GM23338 (cell line): ENCODE measurements at regions not wholly inside any gene's neighbourhood (a gene's known extent, or its start where the extent isn't known, plus 50 kb on each side); places are given as distances from the start of the nearest gene placed in this dataset.

Source experiments
- ATAC-seq: fragments of 200-7000 bp; cut with Tn5 transposase; 3 replicates; pipeline ENCODE4 v1.9.1; 2020
- DNase-seq: peaks from one replicate; pipeline ENCODE4 v3.0.0-alpha.2; 2015; ENCODE audit warnings: low spot score
- H2AFZ ChIP-seq: fragments of 200-600 bp; sonication (generic); 2 replicates; pipeline ENCODE4 v1.8.0; 2016; ENCODE audit warnings: antibody characterized with exemption, mild to moderate bottlenecking, moderate library complexity
- H3F3A ChIP-seq: fragments of 200-600 bp; sonication (generic); replicated peaks from 2 replicates; pipeline ENCODE4 v1.8.0; 2017; ENCODE audit warnings: antibody characterized with exemption, mixed run types, low read depth
- H3K27ac ChIP-seq: fragments of 200-600 bp; sonication (generic); 2 replicates; pipeline ENCODE4 v1.6.1; 2016; ENCODE audit warnings: low read depth
- H3K27me3 ChIP-seq: fragments of 200-600 bp; sonication (generic); 2 replicates; pipeline ENCODE4 v1.8.0; 2016; ENCODE audit warnings: mild to moderate bottlenecking, mixed run types, moderate library complexity; ENCODE audit not compliant: insufficient read depth
- H3K36me3 ChIP-seq: fragments of 200-600 bp; sonication (generic); 2 replicates; pipeline ENCODE4 v1.8.0; 2016; ENCODE audit warnings: mild to moderate bottlenecking; ENCODE audit not compliant: insufficient read depth
- H3K4me1 ChIP-seq: fragments of 200-600 bp; sonication (generic); 2 replicates; pipeline ENCODE4 v1.8.0; 2016; ENCODE audit warnings: mild to moderate bottlenecking, moderate library complexity; ENCODE audit not compliant: insufficient read depth
- H3K4me2 ChIP-seq: fragments of 200-600 bp; sonication (generic); 2 replicates; pipeline ENCODE4 v1.7.1; 2017; ENCODE audit warnings: mixed run types
- H3K4me3 ChIP-seq: fragments of 200-600 bp; sonication (generic); 2 replicates; pipeline ENCODE4 v1.6.1; 2016; ENCODE audit warnings: mixed run types
- H3K79me2 ChIP-seq: fragments of 200-600 bp; sonication (generic); replicated peaks from 2 replicates; pipeline ENCODE4 v1.8.0; 2017; ENCODE audit warnings: mild to moderate bottlenecking; ENCODE audit not compliant: insufficient read depth
- H3K9me2 ChIP-seq: fragments of 200-600 bp; sonication (generic); 2 replicates; pipeline ENCODE4 v1.8.0; 2017; ENCODE audit not compliant: insufficient read depth
- H4K20me1 ChIP-seq: fragments of 200-600 bp; sonication (generic); replicated peaks from 2 replicates; pipeline ENCODE4 v1.8.0; 2017; ENCODE audit warnings: mild to moderate bottlenecking; ENCODE audit not compliant: insufficient read depth
- H3K27ac Mint-ChIP-seq: 2 replicates; pipeline ENCODE4 v1.8.0; 2020; ENCODE audit warnings: inconsistent platforms, mild to moderate bottlenecking, moderate library complexity, mixed read lengths
- H3K27me3 Mint-ChIP-seq: 3 replicates; pipeline ENCODE4 v1.8.0; 2022; ENCODE audit warnings: low read depth, mild to moderate bottlenecking, moderate library complexity, mixed read lengths, inconsistent platforms; ENCODE audit not compliant: insufficient read depth, poor library complexity
- H3K36me3 Mint-ChIP-seq: 3 replicates; pipeline ENCODE4 v1.8.0; 2021; ENCODE audit warnings: low read depth, mild to moderate bottlenecking, inconsistent platforms, moderate library complexity, mixed read lengths
- H3K4me1 Mint-ChIP-seq: 3 replicates; pipeline ENCODE4 v1.8.0; 2020; ENCODE audit warnings: mild to moderate bottlenecking, inconsistent platforms, mixed read lengths
- H3K4me3 Mint-ChIP-seq: 3 replicates; pipeline ENCODE4 v1.8.0; 2021; ENCODE audit warnings: moderate library complexity, mild to moderate bottlenecking, inconsistent platforms, mixed read lengths
- H3K9me3 Mint-ChIP-seq: 3 replicates; pipeline ENCODE4 v1.8.0; 2020; ENCODE audit warnings: moderate library complexity, mild to moderate bottlenecking, inconsistent platforms, mixed read lengths
- CREB1 ChIP-seq: fragments of 250-450 bp; sonication (Bioruptor Pico); IDR thresholded peaks from 2 replicates; pipeline ENCODE4 v1.5.0; 2020; ENCODE audit warnings: low read depth, mild to moderate bottlenecking, moderate library complexity
- EZH2 ChIP-seq: fragments of 200-600 bp; sonication (generic); IDR thresholded peaks from one replicate; pipeline ENCODE4 v1.8.0; 2017; ENCODE audit warnings: antibody characterized with exemption, mild to moderate bottlenecking, low read depth; ENCODE audit not compliant: unreplicated experiment
- EZH2phosphoT487 ChIP-seq: fragments of 200-600 bp; sonication (generic); IDR thresholded peaks from one replicate; pipeline ENCODE4 v1.8.1; 2018; ENCODE audit warnings: antibody characterized with exemption; ENCODE audit not compliant: unreplicated experiment
- JUNB ChIP-seq: IDR thresholded peaks from one replicate; pipeline ENCODE4 v1.6.1; 2016; ENCODE audit warnings: antibody characterized with exemption; ENCODE audit not compliant: unreplicated experiment
- NANOG ChIP-seq: IDR thresholded peaks from 2 replicates; pipeline ENCODE4 v1.6.1; 2016; ENCODE audit warnings: antibody characterized with exemption, borderline replicate concordance
- POLR2AphosphoS5 ChIP-seq: IDR thresholded peaks from 2 replicates; pipeline ENCODE4 v1.6.1; 2016; ENCODE audit warnings: antibody characterized with exemption, low read depth
- STAT1 ChIP-seq: IDR thresholded peaks from one replicate; pipeline ENCODE4 v1.6.1; 2016; ENCODE audit warnings: antibody characterized with exemption; ENCODE audit not compliant: unreplicated experiment
- ZNF114 ChIP-seq: fragments of 250-450 bp; sonication (Bioruptor Pico); IDR thresholded peaks from 2 replicates; pipeline ENCODE4 v1.5.0; 2020; ENCODE audit warnings: mild to moderate bottlenecking, moderate library complexity
- ZNF331 ChIP-seq: fragments of 250-450 bp; sonication (Bioruptor Pico); IDR thresholded peaks from 2 replicates; pipeline ENCODE4 v1.5.0; 2020; ENCODE audit warnings: low read depth, mild to moderate bottlenecking, moderate library complexity
- TF ChIP-seq, protein P1 (sequence below), 2 experiments: fragments of 200-600 bp in 1 of 2; sonication (generic) in 1 of 2; conservative IDR thresholded peaks; 2 replicates each; pipeline versions ENCODE4 v1.5.1 to v1.6.1; 2016 to 2017; ENCODE audit warnings: antibody characterized with exemption in 2 of 2, low read depth in 2 of 2, mild to moderate bottlenecking in 2 of 2, moderate library complexity in 1 of 2
- TF ChIP-seq, protein P2 (sequence below): IDR thresholded peaks from 2 replicates; pipeline ENCODE4 v1.6.1; 2016; ENCODE audit warnings: antibody characterized with exemption
- TF ChIP-seq, protein P3 (sequence below): fragments of 250-450 bp; sonication (Bioruptor Pico); IDR thresholded peaks from 2 replicates; pipeline ENCODE4 v1.5.0; 2020; ENCODE audit warnings: mild to moderate bottlenecking, moderate library complexity
- TF ChIP-seq, protein P4 (sequence below): IDR thresholded peaks from one replicate; pipeline ENCODE4 v1.6.1; 2018; ENCODE audit warnings: antibody characterized with exemption; ENCODE audit not compliant: unreplicated experiment

DNA sequence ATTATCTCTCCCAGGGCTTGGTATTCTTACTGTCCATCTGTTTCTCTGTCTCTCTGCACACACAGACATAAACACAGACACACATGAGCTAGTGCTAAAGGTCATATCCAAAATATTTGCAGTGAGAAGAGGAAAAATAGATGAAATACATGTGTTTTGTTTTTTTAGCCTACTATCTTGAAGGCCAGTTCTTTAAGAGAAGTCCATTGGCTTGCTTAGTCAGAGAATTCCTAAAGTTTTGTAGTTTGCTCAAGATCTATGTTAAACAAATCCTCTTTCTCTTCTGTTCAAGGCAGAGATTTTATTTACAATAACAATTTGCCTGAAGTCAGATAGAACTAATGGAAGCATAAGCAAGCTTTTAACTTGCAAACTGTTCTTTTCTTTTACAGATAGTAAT, 120.0 kb upstream of the AKIRIN2 start:
- Histone ChIP-seq H3K4me2 (no peak overlapping the region), H3F3A (no peaks in the 10 kb centered on the region), H3K36me3 (no peaks in the 10 kb centered on the region), H3K4me1 (no peaks in the 10 kb centered on the region), H3K79me2 (no peaks in the 10 kb centered on the region), H3K27ac (no peak overlapping the region), H4K20me1 (no peaks in the 10 kb centered on the region), H2AFZ (peak overlapping the region; percentile 2; the same call in 1 of the 2 replicates), H3K9me2 (no peaks in the 10 kb centered on the region), H3K27me3 (no peaks in the 10 kb centered on the region), H3K4me3 (no peak overlapping the region)
- Mint-ChIP-seq H3K36me3 (no peaks in the 10 kb centered on the region), H3K27me3 (peaks cover 2% of the 10 kb centered on the region), H3K4me1 (no peaks in the 10 kb centered on the region), H3K4me3 (no peak overlapping the region), H3K9me3 (no peaks in the 10 kb centered on the region), H3K27ac (no peak overlapping the region)
- DNase-seq (no peak), ATAC-seq (no peak)
- TF ChIP-seq, protein P1, sequence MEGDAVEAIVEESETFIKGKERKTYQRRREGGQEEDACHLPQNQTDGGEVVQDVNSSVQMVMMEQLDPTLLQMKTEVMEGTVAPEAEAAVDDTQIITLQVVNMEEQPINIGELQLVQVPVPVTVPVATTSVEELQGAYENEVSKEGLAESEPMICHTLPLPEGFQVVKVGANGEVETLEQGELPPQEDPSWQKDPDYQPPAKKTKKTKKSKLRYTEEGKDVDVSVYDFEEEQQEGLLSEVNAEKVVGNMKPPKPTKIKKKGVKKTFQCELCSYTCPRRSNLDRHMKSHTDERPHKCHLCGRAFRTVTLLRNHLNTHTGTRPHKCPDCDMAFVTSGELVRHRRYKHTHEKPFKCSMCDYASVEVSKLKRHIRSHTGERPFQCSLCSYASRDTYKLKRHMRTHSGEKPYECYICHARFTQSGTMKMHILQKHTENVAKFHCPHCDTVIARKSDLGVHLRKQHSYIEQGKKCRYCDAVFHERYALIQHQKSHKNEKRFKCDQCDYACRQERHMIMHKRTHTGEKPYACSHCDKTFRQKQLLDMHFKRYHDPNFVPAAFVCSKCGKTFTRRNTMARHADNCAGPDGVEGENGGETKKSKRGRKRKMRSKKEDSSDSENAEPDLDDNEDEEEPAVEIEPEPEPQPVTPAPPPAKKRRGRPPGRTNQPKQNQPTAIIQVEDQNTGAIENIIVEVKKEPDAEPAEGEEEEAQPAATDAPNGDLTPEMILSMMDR (conservative IDR thresholded peaks at IDR 0.05; ENCODE audit: low read depth in 2 of 2) = no peak
- TF ChIP-seq JUNB (no peak), EZH2phosphoT487 (no peak), NANOG (no peak), EZH2 (no peak), POLR2AphosphoS5 (no peak), STAT1 (no peak), CREB1 (CRISPR knock-in tag) (no peak), ZNF114 (CRISPR knock-in tag) (no peak), ZNF331 (CRISPR knock-in tag) (no peak)
- TF ChIP-seq, protein P2, sequence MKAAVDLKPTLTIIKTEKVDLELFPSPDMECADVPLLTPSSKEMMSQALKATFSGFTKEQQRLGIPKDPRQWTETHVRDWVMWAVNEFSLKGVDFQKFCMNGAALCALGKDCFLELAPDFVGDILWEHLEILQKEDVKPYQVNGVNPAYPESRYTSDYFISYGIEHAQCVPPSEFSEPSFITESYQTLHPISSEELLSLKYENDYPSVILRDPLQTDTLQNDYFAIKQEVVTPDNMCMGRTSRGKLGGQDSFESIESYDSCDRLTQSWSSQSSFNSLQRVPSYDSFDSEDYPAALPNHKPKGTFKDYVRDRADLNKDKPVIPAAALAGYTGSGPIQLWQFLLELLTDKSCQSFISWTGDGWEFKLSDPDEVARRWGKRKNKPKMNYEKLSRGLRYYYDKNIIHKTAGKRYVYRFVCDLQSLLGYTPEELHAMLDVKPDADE = no peak
- TF ChIP-seq, protein P3, sequence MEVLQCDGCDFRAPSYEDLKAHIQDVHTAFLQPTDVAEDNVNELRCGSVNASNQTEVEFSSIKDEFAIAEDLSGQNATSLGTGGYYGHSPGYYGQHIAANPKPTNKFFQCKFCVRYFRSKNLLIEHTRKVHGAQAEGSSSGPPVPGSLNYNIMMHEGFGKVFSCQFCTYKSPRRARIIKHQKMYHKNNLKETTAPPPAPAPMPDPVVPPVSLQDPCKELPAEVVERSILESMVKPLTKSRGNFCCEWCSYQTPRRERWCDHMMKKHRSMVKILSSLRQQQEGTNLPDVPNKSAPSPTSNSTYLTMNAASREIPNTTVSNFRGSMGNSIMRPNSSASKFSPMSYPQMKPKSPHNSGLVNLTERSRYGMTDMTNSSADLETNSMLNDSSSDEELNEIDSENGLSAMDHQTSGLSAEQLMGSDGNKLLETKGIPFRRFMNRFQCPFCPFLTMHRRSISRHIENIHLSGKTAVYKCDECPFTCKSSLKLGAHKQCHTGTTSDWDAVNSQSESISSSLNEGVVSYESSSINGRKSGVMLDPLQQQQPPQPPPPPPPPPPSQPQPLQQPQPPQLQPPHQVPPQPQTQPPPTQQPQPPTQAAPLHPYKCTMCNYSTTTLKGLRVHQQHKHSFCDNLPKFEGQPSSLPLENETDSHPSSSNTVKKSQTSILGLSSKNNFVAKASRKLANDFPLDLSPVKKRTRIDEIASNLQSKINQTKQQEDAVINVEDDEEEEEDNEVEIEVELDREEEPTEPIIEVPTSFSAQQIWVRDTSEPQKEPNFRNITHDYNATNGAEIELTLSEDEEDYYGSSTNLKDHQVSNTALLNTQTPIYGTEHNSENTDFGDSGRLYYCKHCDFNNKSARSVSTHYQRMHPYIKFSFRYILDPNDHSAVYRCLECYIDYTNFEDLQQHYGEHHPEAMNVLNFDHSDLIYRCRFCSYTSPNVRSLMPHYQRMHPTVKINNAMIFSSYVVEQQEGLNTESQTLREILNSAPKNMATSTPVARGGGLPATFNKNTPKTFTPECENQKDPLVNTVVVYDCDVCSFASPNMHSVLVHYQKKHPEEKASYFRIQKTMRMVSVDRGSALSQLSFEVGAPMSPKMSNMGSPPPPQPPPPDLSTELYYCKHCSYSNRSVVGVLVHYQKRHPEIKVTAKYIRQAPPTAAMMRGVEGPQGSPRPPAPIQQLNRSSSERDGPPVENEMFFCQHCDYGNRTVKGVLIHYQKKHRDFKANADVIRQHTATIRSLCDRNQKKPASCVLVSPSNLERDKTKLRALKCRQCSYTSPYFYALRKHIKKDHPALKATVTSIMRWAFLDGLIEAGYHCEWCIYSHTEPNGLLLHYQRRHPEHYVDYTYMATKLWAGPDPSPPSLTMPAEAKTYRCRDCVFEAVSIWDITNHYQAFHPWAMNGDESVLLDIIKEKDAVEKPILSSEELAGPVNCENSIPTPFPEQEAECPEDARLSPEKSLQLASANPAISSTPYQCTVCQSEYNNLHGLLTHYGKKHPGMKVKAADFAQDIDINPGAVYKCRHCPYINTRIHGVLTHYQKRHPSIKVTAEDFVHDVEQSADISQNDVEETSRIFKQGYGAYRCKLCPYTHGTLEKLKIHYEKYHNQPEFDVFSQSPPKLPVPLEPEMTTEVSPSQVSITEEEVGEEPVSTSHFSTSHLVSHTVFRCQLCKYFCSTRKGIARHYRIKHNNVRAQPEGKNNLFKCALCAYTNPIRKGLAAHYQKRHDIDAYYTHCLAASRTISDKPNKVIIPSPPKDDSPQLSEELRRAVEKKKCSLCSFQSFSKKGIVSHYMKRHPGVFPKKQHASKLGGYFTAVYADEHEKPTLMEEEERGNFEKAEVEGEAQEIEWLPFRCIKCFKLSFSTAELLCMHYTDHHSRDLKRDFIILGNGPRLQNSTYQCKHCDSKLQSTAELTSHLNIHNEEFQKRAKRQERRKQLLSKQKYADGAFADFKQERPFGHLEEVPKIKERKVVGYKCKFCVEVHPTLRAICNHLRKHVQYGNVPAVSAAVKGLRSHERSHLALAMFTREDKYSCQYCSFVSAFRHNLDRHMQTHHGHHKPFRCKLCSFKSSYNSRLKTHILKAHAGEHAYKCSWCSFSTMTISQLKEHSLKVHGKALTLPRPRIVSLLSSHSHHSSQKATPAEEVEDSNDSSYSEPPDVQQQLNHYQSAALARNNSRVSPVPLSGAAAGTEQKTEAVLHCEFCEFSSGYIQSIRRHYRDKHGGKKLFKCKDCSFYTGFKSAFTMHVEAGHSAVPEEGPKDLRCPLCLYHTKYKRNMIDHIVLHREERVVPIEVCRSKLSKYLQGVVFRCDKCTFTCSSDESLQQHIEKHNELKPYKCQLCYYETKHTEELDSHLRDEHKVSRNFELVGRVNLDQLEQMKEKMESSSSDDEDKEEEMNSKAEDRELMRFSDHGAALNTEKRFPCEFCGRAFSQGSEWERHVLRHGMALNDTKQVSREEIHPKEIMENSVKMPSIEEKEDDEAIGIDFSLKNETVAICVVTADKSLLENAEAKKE (CRISPR knock-in tag) = no peak
- TF ChIP-seq, protein P4, sequence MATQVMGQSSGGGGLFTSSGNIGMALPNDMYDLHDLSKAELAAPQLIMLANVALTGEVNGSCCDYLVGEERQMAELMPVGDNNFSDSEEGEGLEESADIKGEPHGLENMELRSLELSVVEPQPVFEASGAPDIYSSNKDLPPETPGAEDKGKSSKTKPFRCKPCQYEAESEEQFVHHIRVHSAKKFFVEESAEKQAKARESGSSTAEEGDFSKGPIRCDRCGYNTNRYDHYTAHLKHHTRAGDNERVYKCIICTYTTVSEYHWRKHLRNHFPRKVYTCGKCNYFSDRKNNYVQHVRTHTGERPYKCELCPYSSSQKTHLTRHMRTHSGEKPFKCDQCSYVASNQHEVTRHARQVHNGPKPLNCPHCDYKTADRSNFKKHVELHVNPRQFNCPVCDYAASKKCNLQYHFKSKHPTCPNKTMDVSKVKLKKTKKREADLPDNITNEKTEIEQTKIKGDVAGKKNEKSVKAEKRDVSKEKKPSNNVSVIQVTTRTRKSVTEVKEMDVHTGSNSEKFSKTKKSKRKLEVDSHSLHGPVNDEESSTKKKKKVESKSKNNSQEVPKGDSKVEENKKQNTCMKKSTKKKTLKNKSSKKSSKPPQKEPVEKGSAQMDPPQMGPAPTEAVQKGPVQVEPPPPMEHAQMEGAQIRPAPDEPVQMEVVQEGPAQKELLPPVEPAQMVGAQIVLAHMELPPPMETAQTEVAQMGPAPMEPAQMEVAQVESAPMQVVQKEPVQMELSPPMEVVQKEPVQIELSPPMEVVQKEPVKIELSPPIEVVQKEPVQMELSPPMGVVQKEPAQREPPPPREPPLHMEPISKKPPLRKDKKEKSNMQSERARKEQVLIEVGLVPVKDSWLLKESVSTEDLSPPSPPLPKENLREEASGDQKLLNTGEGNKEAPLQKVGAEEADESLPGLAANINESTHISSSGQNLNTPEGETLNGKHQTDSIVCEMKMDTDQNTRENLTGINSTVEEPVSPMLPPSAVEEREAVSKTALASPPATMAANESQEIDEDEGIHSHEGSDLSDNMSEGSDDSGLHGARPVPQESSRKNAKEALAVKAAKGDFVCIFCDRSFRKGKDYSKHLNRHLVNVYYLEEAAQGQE = no peak
